ENCODE measurements at regions not wholly inside any gene's neighbourhood (a gene's known extent, or its start where the extent isn't known, plus 50 kb on each side); places are given as distances from the start of the nearest gene placed in this dataset.
"Not testable (repeated sequence)": the region's sequence is repeated elsewhere in the genome, so short reads cannot be mapped to it uniquely, and the experiment has no call there.

DNA sequence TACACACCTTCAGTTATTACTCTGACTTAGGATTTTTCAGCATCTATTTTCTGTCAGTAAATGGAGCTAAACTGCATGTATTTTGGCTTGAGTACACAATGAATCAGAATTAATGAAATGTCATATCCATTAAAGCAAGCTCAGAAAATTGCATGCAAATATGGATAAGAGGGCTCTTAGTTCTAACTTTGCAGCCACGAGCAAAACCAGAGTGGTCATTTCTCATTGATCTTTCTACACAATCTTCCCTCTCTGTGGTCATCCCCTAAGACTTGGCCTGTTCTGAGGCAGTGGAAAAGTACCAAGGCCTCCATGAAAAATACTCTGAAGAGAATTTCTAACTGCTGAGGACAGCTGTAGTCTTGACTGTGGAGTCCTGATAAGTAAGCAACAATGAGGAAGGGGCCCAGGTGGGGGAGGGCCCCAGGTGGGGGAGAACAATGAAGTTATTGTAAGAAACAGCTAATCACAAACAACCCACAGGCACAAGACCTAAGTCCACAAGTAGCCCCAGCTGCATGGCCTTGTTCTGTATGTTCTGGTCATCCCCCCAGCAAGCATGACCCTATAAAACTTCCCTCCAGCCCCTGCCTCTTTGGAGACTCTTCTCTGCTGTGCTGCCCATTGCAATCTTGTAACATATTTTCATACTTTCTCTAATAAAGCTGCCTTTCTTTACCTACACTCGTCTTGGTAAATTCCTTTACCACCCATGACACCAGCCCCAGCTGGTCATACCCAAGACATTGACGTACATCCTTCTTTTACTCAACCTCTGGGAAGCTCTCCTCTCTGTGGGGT lies 230.3 kb downstream of the TDRD15 start:
- DNase-seq = no peak

DNA sequence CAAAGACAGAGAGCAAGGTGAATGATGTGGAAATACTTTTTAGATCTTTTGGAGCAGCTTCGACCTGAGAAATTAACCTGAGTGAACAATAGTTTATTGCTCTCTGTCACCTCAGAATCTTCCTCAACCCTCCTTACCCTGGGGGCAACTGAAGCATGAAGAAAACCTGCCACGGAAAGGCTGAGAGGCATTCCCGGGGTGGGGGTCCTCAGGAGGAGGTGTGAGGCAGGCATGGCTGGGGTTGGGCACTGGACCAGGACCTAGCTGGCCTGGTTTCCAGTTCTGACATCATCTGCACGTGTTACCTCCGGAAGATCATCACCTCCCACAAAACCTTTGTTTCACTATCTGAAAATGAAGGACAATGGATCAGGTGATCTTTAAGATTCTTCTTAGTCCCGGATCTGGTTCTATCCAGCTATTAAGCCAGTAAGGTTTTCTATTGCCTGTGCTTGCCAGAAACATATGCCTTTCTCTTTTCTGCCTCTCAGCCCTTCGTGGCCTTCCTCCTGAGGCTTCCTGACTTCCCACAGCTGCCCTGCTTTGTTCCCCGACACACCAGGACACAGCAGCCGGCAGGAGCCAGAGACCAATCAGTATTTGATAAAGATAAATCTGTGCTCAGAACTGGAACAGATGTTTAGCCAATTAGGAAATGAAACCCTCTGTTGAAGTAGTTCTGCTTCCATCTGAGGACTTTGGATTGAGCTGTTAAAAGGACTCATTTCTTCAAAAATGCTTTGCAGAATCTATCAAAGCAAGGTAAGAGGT lies 232.5 kb downstream of the TDRD15 start:
- DNase-seq = no peak

DNA sequence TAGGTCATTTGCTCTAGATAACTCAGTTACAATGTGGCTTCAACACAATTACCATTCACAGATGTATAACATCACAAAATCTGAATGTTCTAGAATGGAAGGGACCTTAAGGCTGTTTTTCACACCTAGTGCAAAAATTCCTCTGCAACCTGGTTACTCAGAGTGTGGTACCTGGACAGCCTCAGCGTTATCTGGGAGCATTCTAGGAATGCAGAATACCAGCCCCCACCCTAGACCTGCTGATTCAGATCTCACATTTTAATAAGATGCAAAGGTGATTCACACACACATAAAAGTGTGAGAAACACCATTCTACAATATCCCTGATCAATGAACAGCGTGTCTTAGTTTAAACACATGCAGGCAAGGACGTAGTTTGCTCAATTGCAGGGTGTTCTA lies 233.1 kb downstream of the TDRD15 start:
- no peak for DNase-seq

DNA sequence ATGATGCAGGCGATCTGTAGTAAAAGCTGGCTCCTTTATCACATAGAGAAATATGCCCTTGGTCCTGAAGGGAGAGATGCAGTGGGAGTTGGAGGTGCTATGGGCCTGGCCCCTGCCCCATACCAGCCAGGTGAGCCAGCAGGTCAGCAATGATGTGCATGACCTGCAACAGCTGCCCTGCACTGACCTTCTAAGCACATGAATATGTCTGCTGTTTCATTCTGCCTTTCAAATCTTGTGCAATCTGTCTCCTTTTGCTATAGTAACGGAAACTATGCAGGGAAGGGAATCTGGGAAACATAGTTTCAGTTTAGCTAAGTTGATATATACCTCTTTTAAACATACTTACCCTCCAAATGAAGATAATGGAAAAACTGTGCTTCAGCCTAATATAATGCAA lies 235.2 kb downstream of the TDRD15 start:
- DNase-seq = no peak

DNA sequence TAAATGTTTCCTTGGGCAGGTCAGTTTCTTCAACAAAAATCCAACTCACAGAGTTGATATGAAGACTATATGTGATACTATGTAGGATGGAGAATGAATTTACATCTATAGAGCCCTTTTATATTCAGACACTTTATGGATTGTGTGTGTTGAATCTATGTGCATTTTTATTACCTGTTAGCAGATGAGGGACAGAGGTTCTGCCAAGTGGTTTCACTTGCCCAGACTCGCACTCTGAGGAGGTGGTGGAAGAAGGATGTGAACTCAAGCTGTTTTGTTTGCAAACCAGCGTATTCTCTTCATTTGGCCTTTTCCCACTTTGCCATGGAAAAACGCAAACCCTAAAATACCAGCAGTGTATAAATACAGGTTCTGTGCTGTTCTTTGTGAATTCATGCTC lies 237.6 kb downstream of the TDRD15 start:
- DNase-seq = no peak

DNA sequence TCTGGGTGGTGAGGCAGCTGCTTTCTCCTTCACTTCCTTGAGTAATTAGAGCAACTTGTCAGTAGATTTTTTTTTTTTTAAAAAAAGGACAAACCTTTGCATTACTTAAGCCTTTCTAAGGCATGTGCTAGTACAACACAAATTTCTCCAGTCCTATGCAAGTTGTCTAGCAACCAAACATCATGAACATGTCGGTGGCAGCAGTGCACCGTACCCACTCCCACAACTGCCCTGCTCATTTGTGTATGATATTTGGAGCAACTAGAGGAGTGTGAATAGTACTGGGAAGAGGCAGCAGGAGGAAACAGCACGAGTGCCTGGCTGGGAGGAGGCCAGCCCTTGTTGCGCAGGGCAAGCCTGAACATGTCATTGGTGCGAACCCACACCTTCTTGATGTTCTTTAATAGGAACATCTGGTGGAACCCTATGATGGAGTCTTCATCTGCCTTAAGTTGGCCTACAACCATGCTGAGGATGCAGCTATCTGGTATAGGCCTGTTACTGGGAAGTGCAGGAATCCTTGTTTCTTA lies 238.3 kb downstream of the TDRD15 start:
- DNase-seq = peak; percentile 9

DNA sequence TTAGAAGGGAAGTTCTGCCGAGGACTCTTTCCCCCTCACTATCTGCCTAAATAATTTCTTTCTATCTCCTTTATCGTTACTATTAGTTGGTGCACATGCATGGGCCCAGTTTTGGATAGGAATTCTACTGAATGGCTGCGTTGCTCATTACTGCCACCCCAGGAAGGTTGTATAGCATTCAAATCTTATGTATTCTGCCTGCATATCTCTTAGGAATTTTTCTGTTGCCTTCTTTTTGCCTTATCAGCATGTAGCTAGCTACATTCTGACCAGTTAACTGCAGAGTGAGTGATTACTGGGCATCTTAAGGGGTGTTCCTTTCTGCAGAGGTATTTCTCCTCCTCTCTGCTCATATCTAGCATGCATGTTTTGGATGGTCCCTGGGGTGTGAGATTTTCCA lies 239.6 kb downstream of the TDRD15 start:
- no peak for DNase-seq

DNA sequence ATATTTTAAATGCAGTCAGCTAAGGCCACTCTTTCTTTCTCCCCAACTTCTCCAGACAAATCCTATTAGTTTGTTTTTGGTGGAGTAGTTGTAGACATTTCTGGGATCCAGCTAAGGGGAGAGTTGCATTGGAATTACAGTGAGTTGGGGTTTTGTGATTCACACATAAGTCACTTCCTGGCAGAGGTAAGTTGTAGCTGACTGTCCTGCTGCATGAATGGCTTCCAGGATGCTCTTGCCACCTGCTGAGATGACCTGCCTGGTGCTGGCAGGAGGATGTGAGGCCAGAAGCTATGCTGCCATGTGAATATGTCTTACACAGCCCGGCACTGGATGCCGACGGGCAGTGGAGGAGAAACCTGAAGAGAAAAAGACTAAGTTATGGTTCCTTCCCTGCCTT lies 243.7 kb downstream of the TDRD15 start:
- DNase-seq = no peak

DNA sequence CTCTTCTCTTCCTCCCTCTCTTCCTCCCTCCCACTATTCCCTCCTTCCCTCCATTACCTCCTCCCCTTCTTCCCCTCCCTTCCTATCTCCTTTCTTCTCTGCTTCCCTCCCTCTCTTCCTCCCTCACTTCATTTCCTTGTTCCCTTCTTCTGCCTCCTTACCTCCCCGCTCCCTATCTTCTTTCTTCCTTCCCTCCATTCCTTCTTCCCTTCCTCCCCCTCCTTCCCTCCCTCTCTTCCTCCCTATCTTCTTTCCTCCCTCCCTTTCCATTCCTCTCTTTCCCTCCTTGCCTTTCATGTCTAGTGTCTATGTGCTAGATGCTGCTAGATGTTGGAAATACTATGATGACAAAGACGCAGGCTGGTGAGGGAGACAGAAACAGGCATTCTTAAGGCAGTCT lies 246.0 kb downstream of the TDRD15 start:
- DNase-seq = no peak

DNA sequence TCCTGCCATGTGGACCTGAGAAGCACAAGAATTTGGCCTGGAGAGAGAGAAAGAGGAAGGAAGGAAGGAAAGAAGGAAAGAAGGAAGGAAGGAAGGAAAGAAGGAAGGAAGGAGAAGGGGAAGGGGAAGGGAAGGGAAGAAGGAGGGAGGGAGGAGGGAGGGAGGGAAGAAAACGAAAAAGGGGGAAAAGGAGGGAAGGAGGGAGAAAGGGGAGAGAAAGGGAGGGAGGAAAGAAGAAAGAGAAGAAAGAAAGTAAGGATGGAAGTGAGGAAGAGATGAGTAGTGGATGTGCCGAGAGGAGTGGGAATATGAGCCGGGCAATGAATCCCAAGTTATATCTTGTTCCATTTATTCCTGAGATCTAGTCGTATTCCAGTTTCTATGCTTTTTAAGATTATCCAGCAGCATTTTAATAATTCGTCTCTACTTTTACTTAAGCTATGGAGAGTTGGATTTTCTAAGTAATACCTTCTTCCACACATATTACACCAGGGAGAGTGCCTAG lies 247.8 kb downstream of the TDRD15 start:
- DNase-seq = no peak

DNA sequence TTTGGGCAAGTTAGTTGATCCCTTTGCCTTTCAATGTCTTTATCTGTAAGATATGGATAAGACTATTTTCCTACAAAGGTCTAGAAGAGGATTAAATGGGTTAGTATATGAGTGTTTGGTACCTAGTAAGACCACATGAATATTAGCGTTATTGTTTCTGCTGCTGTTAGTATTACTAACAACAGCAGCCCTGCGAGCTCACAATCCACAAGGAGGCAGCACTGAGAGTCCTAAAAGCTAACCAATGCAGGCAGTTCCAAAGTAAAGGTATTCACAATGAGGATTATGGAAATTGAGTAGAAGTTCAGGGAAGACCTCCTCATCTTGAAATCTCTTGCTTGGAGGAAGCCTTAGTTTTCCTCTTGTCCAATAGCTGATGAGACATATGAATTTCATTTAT lies 248.9 kb downstream of the TDRD15 start:
- DNase-seq = no peak

DNA sequence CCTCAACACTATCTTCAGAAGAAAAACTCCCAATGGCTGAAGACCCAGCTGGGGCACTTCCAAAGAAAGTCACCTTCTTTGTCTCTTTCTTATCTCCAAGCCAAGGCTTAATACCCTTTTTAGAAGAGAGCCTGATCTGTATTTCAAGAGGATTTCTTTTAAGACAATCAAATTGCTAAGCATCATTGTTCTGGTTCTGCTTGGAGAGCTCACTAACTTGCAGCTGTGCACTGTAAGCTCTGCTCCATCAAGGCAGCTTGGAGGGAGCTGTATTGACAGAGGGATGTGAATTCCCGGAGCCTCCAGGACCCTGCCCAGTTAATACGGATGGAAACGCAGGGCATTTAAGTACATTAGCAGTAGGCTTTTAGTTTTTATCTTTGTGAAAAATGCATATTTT lies 253.1 kb downstream of the TDRD15 start:
- no peak for DNase-seq

DNA sequence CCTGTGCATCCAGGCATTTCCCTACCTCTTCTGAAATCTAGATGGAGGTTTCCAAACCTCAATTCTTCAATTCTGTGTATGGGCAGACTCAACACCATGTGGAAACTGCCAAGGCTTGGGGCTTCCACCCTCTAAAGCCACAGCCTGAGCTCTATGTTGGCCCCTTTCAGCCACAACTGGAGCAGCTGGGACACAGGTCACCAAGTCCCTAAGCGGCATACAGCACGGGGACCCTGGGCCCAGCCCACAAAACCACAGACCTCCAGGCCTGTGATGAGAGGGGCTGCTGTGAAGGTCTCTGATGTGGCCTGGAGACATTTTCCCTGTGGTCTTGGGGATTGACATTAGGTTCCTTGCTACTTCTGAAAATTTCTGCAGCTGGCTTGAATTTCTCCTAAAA lies 255.4 kb downstream of the TDRD15 start:
- DNase-seq = no peak

DNA sequence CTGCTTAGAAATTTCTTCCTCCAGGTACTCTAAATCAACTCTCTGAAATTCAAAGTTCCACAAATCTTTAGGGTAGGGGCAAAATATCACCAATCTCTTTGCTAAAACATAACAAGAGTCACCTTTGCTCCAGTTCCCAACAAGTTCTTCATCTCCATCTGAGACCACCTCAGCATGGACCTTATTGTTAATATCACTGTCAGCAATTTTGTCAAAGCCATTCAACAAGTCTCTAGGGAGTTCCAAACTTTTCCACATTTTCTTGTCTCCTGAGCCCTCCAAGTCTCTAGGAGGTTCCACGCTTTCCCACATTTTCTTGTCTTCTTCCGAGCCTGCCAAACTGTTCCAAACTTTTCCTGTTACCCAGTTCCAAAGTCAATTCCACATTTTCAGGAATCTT lies 255.9 kb downstream of the TDRD15 start:
- DNase-seq = not testable (repeated sequence)

DNA sequence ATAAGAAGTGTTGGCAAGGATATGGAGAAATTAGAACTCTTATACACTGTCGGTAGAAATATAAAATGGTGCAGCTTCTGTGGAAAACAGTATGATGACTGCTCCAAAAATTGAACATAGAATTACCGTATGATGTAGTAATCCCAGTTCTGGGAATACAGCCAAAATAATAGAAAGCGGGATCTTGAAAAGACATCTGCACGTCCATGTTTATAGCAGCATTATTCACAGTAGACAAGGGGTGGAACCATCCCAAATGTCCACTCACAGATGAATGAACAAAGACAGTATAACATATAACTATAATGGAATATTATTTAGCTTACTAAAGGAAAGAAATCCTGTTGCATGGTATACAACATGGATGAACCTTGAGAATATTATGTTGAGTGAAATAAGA lies 257.7 kb downstream of the TDRD15 start:
- peak; percentile 54 for DNase-seq

DNA sequence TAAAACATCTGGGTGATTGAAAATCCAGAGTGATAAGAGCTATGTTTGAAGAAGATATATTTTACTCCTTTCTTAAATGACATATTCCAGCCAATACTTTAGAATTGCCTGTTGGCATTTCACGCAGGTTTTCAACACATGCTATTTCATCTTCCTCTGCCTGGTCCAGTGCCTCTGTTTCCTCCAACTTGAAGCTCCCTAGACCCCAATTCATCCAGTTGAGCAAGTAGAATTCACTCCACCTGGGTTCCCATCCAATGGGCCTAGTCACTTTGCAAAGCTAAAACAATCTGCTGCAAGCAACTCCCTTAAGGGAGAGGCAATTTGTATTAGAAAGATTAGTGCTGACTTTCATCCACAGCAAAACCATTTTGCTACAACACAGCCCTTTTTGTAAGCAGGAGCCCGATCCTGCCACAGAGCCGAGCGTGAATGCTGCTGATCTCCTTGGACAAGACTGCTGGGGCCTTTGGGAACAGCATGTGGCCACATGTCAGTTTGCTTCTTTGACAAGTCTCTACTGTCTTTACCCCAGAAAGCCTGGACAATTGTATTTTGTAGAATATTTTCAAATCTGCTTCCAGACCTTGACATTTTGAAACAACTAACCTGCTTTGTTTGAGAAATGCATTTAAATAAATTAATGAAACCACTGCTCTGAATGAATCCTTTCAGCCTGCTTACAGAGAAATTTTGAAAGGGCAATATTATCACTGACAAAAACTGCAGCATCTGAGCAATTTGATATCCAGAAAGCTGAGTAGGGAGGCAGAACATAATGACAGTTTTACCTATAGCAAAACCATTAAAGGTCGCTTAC lies 259.1 kb downstream of the TDRD15 start:
- DNase-seq = no peak

DNA sequence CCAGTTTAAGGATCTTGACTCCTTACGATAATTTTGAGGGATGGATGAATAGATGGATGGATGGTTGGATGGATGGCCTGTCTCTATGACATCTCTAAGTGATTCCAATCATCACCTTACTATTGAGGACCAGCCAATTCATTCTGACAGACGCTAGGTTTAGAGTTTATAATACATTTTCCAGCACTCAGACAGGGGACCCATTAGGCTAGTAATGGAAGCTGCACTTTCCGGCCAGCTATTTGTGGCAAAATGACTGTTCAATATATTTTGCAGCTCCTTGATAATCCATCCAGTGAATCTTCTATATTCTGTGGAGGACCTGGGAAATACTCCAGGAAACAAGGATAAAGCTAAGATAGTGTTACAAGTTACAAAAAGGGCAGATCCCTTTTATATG lies 262.9 kb downstream of the TDRD15 start:
- no peak for DNase-seq

DNA sequence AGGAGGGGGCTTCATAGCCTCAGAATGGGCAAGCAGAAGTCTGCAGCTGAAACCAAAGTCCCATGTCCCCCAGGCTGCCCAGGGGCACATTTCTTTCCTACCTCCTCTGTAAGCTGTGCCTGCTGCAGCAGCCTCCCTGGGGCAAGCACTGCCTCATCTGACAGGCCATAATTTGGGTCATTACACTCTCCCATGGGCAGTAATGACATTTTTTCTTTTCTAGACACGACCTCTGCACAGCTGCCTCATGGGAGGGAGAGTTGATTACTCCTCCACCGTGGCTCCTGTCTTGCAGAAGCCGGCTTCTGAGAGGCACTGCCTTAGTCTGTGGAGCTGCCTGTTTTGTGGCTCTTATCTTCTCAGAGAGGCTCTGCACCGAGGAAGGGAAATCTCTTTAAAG lies 268.9 kb downstream of the TDRD15 start:
- DNase-seq = no peak

DNA sequence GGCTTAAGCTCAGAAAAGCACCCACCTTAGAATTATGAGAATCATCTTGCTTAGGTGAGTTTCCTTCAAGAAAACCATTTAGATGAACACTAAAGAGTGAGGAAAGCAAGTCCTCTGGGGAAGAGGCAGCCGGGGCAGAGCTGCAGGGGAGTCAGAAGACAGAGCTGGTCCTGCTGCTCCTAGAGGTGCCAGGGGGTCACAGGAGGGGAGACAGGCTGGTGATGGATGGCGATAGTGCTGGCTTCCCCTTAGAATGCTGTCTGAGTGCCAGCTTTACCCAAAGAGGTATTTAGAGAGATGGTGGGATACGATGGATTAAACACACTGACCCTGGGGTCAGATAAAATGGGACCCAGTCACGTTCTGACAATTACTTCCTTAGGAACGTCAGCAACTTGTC lies 269.4 kb downstream of the TDRD15 start:
- no peak for DNase-seq

DNA sequence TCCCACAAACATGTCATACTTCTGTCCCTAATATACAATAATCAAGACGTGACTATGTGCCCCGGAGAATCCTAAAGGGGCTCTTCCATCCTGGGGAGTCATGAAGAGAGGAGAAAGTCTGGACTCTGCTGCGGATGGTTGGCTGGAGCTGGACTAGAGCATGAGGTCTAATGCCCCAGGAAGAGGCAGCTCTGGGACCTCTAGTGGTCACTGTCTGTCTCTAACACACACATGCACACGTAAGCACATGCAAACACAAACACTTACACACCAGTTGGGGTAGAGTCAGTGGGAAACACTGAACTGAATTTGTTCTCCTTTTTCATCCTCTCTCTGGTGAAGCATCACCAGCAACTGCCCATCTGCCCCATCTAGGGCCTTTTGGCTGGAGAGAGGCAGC lies 271.6 kb downstream of the TDRD15 start:
- peak; percentile 5 for DNase-seq

DNA sequence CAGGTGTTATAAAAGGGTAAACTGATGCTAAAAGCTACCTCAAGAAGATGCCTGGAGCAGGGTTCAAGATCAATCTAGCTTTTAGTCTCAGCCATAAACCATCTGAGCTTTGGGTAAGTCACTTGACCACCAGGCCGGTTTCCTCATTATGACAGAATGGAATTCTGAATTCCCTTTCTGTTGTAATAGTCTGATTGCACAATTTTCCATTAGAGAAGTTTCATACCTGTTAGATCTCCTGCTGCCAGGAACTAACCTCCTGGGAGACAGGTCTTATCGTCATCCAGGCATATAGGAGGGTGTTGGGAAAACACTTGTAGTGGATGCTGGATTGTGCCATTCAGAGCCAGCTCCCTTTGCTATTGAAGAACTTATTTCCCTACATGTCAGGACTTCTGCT lies 272.5 kb downstream of the TDRD15 start:
- DNase-seq = no peak

DNA sequence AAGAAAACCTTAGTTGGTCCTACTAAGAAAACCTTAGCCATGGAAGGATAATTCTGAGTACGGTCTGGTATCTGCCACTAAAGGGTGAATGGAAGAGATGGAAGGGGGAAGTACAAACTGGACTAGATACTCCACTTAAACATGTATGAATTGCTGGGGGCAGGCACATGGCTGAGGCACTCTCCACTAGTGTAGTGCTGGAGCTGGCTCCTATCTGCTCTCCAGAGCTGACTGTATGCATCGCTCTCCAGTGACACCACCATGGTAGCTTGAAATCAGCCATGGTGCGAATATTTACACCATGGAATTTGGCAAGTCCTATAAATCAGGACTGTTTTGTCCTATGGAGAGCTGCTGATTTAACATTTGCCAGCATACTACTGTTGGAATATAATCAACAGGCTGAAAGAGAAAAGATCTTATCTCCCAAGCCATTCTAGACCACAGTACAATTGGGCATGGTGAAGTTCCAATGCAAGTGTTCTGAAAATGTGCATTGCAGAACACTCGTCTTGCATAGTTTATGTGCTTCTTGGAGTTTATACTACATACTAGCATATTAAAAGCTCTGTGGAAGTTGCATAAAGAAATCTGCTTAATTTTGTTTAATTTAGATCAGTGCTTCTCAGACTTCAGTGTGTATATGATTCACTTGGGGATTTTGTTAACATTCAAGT lies 277.4 kb downstream of the TDRD15 start:
- no peak for DNase-seq

DNA sequence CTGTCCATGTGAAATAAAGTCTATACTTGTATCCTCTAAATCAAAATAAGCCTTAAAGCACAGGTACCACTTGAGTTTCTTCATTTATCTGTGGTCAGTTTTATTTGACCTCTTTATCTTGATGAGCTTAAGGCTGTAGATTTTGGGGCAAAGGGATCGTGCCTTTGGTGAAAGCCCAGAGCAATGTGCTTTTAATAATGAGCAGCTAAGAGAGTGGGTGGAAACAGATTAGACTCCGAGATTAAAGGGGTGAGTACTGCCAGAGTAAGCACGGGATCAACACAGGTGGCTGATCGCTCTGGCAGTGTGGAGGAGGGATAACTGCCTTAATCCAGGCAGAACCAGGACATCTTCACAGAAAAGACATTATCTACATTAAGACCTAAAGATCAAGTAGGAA lies 280.4 kb downstream of the TDRD15 start:
- DNase-seq = no peak
